GM23248 (cell line): ENCODE measurements at regions not wholly inside any gene's neighbourhood (a gene's known extent, or its start where the extent isn't known, plus 50 kb on each side); places are given as distances from the start of the nearest gene placed in this dataset.

Experiments used
- EZH2 ChIP-seq: fragments of 200-600 bp; sonication (generic); IDR thresholded peaks from 2 replicates; pipeline ENCODE4 v1.6.1; 2018; ENCODE audit warnings: antibody characterized with exemption, mild to moderate bottlenecking; ENCODE audit not compliant: insufficient read depth, poor library complexity, severe bottlenecking
- EZH2phosphoT487 ChIP-seq: fragments of 200-600 bp; sonication (generic); IDR thresholded peaks from 2 replicates; pipeline ENCODE4 v1.6.1; 2018; ENCODE audit warnings: antibody characterized with exemption, moderate library complexity, mild to moderate bottlenecking, low read depth; ENCODE audit not compliant: insufficient read depth

GRCh38 chr6:33895296-33895695, 91.5 kb upstream of the MLN start:
- TF ChIP-seq EZH2 (no peak), EZH2phosphoT487 (no peak)
